ENCODE measurements at regions not wholly inside any gene's neighbourhood (a gene's known extent, or its start where the extent isn't known, plus 50 kb on each side); places are given as distances from the start of the nearest gene placed in this dataset.

- Histone ChIP-seq H3K4me3 (ENCODE audit: low read depth, low read length) (no peak overlapping the region), H3K36me3 (no peaks in the 10 kb centered on the region), H3K9me3 (ENCODE audit: severe bottlenecking) (no peaks in the 10 kb centered on the region), H3K27ac (no peak overlapping the region), H3K27me3 (ENCODE audit: insufficient read depth, low read depth, severe bottlenecking) (no peaks in the 10 kb centered on the region)
- no peak for TF ChIP-seq CTCF (IDR thresholded peaks at IDR 0.05; ENCODE audit: low read depth, low read length)
- no peak for DNase-seq
Measured at GRCh38 chr6:21404577-21404976, 189.0 kb upstream of the SOX4 start.

- Histone ChIP-seq H3K4me3 (ENCODE audit: low read depth, low read length) (no peak overlapping the region), H3K9me3 (ENCODE audit: severe bottlenecking) (no peaks in the 10 kb centered on the region), H3K27ac (no peak overlapping the region), H3K36me3 (no peaks in the 10 kb centered on the region), H3K27me3 (ENCODE audit: insufficient read depth, low read depth, severe bottlenecking) (no peaks in the 10 kb centered on the region)
- TF ChIP-seq CTCF (IDR thresholded peaks at IDR 0.05; ENCODE audit: low read depth, low read length), result no peak
- no peak for DNase-seq
Measured at GRCh38 chr6:21406316-21406715, 187.2 kb upstream of the SOX4 start.

- no peak overlapping the region for H3K4me3 ChIP-seq (ENCODE audit: low read depth, low read length)
- H3K36me3 ChIP-seq, result no peaks in the 10 kb centered on the region
- DNase-seq, result no peak
- no peak overlapping the region for H3K27ac ChIP-seq
- H3K9me3 ChIP-seq (ENCODE audit: severe bottlenecking), result no peaks in the 10 kb centered on the region
- H3K27me3 ChIP-seq (ENCODE audit: insufficient read depth, low read depth, severe bottlenecking), result no peaks in the 10 kb centered on the region
- TF ChIP-seq CTCF (IDR thresholded peaks at IDR 0.05; ENCODE audit: low read depth, low read length), result no peak
Measured at GRCh38 chr6:21409231-21409630, 184.3 kb upstream of the SOX4 start.

GRCh38 chr6:21413428-21413827, 180.1 kb upstream of the SOX4 start:
- no peaks in the 10 kb centered on the region for H3K27me3 ChIP-seq (ENCODE audit: insufficient read depth, low read depth, severe bottlenecking)
- H3K9me3 ChIP-seq (ENCODE audit: severe bottlenecking), result no peaks in the 10 kb centered on the region
- no peak for TF ChIP-seq CTCF (IDR thresholded peaks at IDR 0.05; ENCODE audit: low read depth, low read length)
- H3K4me3 ChIP-seq (ENCODE audit: low read depth, low read length), result no peak overlapping the region
- H3K27ac ChIP-seq, result no peak overlapping the region
- H3K36me3 ChIP-seq, result no peaks in the 10 kb centered on the region
- DNase-seq, result no peak

GRCh38 chr6:21414065-21414464, 179.5 kb upstream of the SOX4 start:
- Histone ChIP-seq H3K9me3 (ENCODE audit: severe bottlenecking) (no peaks in the 10 kb centered on the region), H3K27ac (no peak overlapping the region), H3K27me3 (ENCODE audit: insufficient read depth, low read depth, severe bottlenecking) (no peaks in the 10 kb centered on the region), H3K36me3 (no peaks in the 10 kb centered on the region), H3K4me3 (ENCODE audit: low read depth, low read length) (no peak overlapping the region)
- no peak for DNase-seq
- no peak for TF ChIP-seq CTCF (IDR thresholded peaks at IDR 0.05; ENCODE audit: low read depth, low read length)

GRCh38 chr6:21420146-21420878, 173.2 kb upstream of the SOX4 start:
- no peak for TF ChIP-seq CTCF (IDR thresholded peaks at IDR 0.05; ENCODE audit: low read depth, low read length)
- no peak for DNase-seq
- no peak overlapping the region for H3K27ac ChIP-seq
- no peak overlapping the region for H3K4me3 ChIP-seq (ENCODE audit: low read depth, low read length)
- peaks cover 3% of the 10 kb centered on the region for H3K9me3 ChIP-seq (ENCODE audit: severe bottlenecking)
- no peaks in the 10 kb centered on the region for H3K27me3 ChIP-seq (ENCODE audit: insufficient read depth, low read depth, severe bottlenecking)
- H3K36me3 ChIP-seq, result no peaks in the 10 kb centered on the region

Measured in WERI-Rb-1 (cell line).